Smooth muscle cell (in vitro differentiated cells): ENCODE measurements at regions not wholly inside any gene's neighbourhood (a gene's known extent, or its start where the extent isn't known, plus 50 kb on each side); places are given as distances from the start of the nearest gene placed in this dataset.

ENCODE experiments used
- DNase-seq: peaks from one replicate; lab custom pipeline; 2025; ENCODE audit not compliant: unreplicated experiment; lab: John Stamatoyannopoulos, UW
- H2AFZ ChIP-seq: fragments of 200-600 bp; sonication (generic); 2 replicates; pipeline ENCODE4 v1.6.0; 2016; ENCODE audit warnings: antibody characterized with exemption, low read depth, mild to moderate bottlenecking
- H3F3A ChIP-seq: fragments of 200-600 bp; sonication (generic); 2 replicates; pipeline ENCODE4 v1.6.0; 2017; ENCODE audit warnings: antibody characterized with exemption, low read depth
- H3K27ac ChIP-seq: fragments of 200-600 bp; sonication (generic); 2 replicates; pipeline ENCODE4 v1.5.1; 2016; ENCODE audit warnings: low read depth, mild to moderate bottlenecking
- H3K27me3 ChIP-seq: fragments of 200-600 bp; sonication (generic); 2 replicates; pipeline ENCODE4 v1.6.1; 2016; ENCODE audit warnings: low read depth, mild to moderate bottlenecking
- H3K36me3 ChIP-seq: fragments of 200-600 bp; sonication (generic); 2 replicates; pipeline ENCODE4 v1.5.1; 2016; ENCODE audit warnings: low read depth
- H3K4me1 ChIP-seq: fragments of 200-600 bp; sonication (generic); 2 replicates; pipeline ENCODE4 v1.5.1; 2016; ENCODE audit warnings: low read depth
- H3K4me2 ChIP-seq: fragments of 200-600 bp; sonication (generic); 2 replicates; pipeline ENCODE4 v1.6.0; 2016; ENCODE audit warnings: mild to moderate bottlenecking
- H3K4me3 ChIP-seq: fragments of 200-600 bp; sonication (generic); 2 replicates; pipeline ENCODE4 v1.5.1; 2016; ENCODE audit warnings: mild to moderate bottlenecking
- H3K79me2 ChIP-seq: fragments of 200-600 bp; sonication (generic); 2 replicates; pipeline ENCODE4 v1.6.0; 2016; ENCODE audit warnings: low read depth, mild to moderate bottlenecking
- H3K9ac ChIP-seq: fragments of 200-600 bp; sonication (generic); 2 replicates; pipeline ENCODE4 v1.6.0; 2016; ENCODE audit warnings: low read depth
- H3K9me3 ChIP-seq: fragments of 200-600 bp; sonication (generic); replicated peaks from 2 replicates; pipeline ENCODE4 v1.5.1; 2016; ENCODE audit warnings: low read depth
- H4K20me1 ChIP-seq: fragments of 200-600 bp; sonication (generic); 2 replicates; pipeline ENCODE4 v1.6.0; 2016; ENCODE audit warnings: low read depth
- WGBS: methylation state at CpG from one replicate; pipeline ENCODE4 v1.1.7; 2016; ENCODE audit warnings: low lambda C conversion rate; 5-methylcytosine and 5-hydroxymethylcytosine counted together
- TF ChIP-seq, protein P1 (sequence below): fragments of 200-600 bp; sonication (generic); IDR thresholded peaks from 2 replicates; pipeline ENCODE4 v1.5.1; 2017; ENCODE audit warnings: borderline replicate concordance, mild to moderate bottlenecking, antibody characterized with exemption; ENCODE audit not compliant: insufficient read depth, poor library complexity, severe bottlenecking

DNA sequence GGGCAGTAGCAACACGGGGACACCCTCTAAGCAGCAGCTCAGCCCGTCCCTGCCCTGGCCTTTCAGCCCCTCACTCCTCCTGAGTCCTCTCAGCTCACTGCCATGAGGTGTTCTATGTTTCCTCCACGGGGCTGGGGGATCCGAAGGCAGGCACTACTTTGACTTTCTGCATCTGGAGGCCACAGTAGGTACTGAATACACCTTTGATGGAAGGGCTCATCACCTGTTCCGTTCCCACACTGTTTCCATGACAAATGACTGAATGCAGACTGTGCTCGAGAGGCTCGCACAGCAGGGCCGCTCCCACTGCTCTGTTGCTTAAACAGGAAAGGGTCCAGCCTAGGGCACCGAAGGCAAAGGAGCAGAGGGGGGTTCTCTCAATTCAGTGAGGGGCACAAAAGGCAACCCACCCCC lies 77.6 kb upstream of the DNAH14 start:
- no peak overlapping the region for H2AFZ ChIP-seq
- no peaks in the 10 kb centered on the region for H4K20me1 ChIP-seq
- no peaks in the 10 kb centered on the region for H3K79me2 ChIP-seq
- H3K36me3 ChIP-seq: no peaks in the 10 kb centered on the region
- H3K4me1 ChIP-seq: no peaks in the 10 kb centered on the region
- no peak overlapping the region for H3K4me3 ChIP-seq
- H3K4me2 ChIP-seq: no peak overlapping the region
- no peak overlapping the region for H3K9ac ChIP-seq
- no peak overlapping the region for H3K27ac ChIP-seq
- TF ChIP-seq, protein P1, sequence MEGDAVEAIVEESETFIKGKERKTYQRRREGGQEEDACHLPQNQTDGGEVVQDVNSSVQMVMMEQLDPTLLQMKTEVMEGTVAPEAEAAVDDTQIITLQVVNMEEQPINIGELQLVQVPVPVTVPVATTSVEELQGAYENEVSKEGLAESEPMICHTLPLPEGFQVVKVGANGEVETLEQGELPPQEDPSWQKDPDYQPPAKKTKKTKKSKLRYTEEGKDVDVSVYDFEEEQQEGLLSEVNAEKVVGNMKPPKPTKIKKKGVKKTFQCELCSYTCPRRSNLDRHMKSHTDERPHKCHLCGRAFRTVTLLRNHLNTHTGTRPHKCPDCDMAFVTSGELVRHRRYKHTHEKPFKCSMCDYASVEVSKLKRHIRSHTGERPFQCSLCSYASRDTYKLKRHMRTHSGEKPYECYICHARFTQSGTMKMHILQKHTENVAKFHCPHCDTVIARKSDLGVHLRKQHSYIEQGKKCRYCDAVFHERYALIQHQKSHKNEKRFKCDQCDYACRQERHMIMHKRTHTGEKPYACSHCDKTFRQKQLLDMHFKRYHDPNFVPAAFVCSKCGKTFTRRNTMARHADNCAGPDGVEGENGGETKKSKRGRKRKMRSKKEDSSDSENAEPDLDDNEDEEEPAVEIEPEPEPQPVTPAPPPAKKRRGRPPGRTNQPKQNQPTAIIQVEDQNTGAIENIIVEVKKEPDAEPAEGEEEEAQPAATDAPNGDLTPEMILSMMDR: no peak
- no peaks in the 10 kb centered on the region for H3K9me3 ChIP-seq
- DNase-seq: no peak
- 63% methylated on average over 9 of the region's 9 CpGs for whole genome bisulfite sequencing
- no peaks in the 10 kb centered on the region for H3K27me3 ChIP-seq
- H3F3A ChIP-seq: no peaks in the 10 kb centered on the region

GRCh38 chr1:224852901-224853568 lies 76.4 kb upstream of the DNAH14 start:
- 44% methylated on average over 13 of the region's 13 CpGs for WGBS
- Histone ChIP-seq H3K4me2 (no peak overlapping the region), H3K4me3 (no peak overlapping the region), H4K20me1 (no peaks in the 10 kb centered on the region), H3K9me3 (no peaks in the 10 kb centered on the region), H3K36me3 (no peaks in the 10 kb centered on the region), H3K4me1 (no peaks in the 10 kb centered on the region), H2AFZ (no peak overlapping the region), H3F3A (no peaks in the 10 kb centered on the region), H3K9ac (no peak overlapping the region), H3K27ac (no peak overlapping the region), H3K27me3 (no peaks in the 10 kb centered on the region), H3K79me2 (no peaks in the 10 kb centered on the region)
- TF ChIP-seq, protein P1: peak; percentile 74
- no peak for DNase-seq

DNA sequence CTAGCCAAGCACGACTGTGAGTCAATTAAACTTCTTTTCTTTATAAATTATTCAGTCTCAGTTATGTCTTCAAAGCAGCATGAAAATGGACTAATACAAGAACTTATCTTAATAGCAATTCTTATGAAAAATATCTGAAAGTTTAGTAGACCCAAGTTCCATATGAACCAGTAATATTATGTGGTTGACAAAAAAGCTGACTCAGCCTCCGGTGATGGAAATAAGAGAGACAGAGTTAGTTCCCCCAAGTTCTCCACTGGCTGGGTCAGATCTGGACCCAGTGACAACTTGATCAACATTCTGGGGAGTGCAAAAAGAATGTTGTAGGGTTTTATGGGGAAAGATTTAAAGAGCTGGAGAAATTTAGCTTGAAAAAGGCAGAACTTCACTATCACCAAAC lies 72.5 kb upstream of the DNAH14 start:
- DNase-seq: no peak
- TF ChIP-seq, protein P1: no peak
- no peaks in the 10 kb centered on the region for H3K27me3 ChIP-seq
- H3K36me3 ChIP-seq: no peaks in the 10 kb centered on the region
- H3K79me2 ChIP-seq: no peaks in the 10 kb centered on the region
- H2AFZ ChIP-seq: no peak overlapping the region
- no peak overlapping the region for H3K9ac ChIP-seq
- H3K27ac ChIP-seq: no peak overlapping the region
- no peaks in the 10 kb centered on the region for H3F3A ChIP-seq
- no peaks in the 10 kb centered on the region for H3K9me3 ChIP-seq
- no peak overlapping the region for H3K4me2 ChIP-seq
- H3K4me3 ChIP-seq: no peak overlapping the region
- no peaks in the 10 kb centered on the region for H4K20me1 ChIP-seq
- no peaks in the 10 kb centered on the region for H3K4me1 ChIP-seq
- WGBS: 98% methylated on average over 2 of the region's 2 CpGs

GRCh38 chr1:224859651-224860050 lies 69.8 kb upstream of the DNAH14 start:
- H3K9me3 ChIP-seq: no peaks in the 10 kb centered on the region
- no peak overlapping the region for H3K4me2 ChIP-seq
- no peak overlapping the region for H3K9ac ChIP-seq
- DNase-seq: no peak
- 91% methylated on average over 2 of the region's 2 CpGs for WGBS
- no peak overlapping the region for H3K4me3 ChIP-seq
- H4K20me1 ChIP-seq: no peaks in the 10 kb centered on the region
- no peaks in the 10 kb centered on the region for H3K36me3 ChIP-seq
- no peaks in the 10 kb centered on the region for H3K27me3 ChIP-seq
- no peak overlapping the region for H2AFZ ChIP-seq
- no peaks in the 10 kb centered on the region for H3F3A ChIP-seq
- no peaks in the 10 kb centered on the region for H3K79me2 ChIP-seq
- TF ChIP-seq, protein P1: no peak
- no peak overlapping the region for H3K27ac ChIP-seq
- no peaks in the 10 kb centered on the region for H3K4me1 ChIP-seq
